ENCODE measurements at regions not wholly inside any gene's neighbourhood (a gene's known extent, or its start where the extent isn't known, plus 50 kb on each side); places are given as distances from the start of the nearest gene placed in this dataset.

DNA sequence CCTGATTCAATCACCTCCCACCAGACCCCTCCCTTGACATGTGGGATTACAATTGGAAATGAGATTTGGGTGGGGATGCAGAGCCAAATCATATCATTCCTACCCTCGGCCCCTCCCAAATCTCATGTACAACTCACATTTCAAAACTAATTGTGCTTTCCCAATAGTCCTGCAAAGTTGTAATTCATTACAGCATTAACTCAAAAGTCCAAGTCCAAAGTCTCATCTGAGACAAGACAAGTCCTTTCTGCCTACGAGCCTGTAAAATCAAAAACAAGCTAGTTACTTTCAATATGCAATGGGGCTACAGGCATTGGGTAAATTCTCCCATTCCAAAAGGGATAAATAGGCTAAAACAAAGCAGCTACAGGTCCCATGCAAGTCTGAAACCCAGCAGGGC lies 634.6 kb downstream of the SLC6A15 start:
- H3K9me3 ChIP-seq (ENCODE audit: insufficient read depth, low read length, severe bottlenecking), result no peaks in the 10 kb centered on the region
- H3K27ac ChIP-seq (ENCODE audit: low read length), result no peak overlapping the region
- H3K4me2 ChIP-seq (ENCODE audit: insufficient read depth, low read length), result no peak overlapping the region
- H2AFZ ChIP-seq (ENCODE audit: low read depth, low read length), result no peak overlapping the region
- ATAC-seq (ENCODE audit: insufficient read depth, low read depth) (no peak), DNase-seq (no peak)
- no peaks in the 10 kb centered on the region for H3K36me3 ChIP-seq (ENCODE audit: insufficient read depth, low read length)
- no peaks in the 10 kb centered on the region for H3K4me1 ChIP-seq (ENCODE audit: insufficient read depth, low read length)
- no peaks in the 10 kb centered on the region for H4K20me1 ChIP-seq (ENCODE audit: insufficient read depth, low read length)
- no peaks in the 10 kb centered on the region for H3K27me3 ChIP-seq (ENCODE audit: insufficient read depth, low read length, poor library complexity)
- TF ChIP-seq EZH2 (IDR thresholded peaks at IDR 0.05; ENCODE audit: borderline replicate concordance, low read depth, low read length, severe bottlenecking) (no peak), CTCF (IDR thresholded peaks at IDR 0.05; ENCODE audit: borderline replicate concordance, extremely low read depth, low read length, poor library complexity, severe bottlenecking) (no peak)
- no peaks in the 10 kb centered on the region for H3K79me2 ChIP-seq (ENCODE audit: insufficient read depth, low read length)
- H3K9ac ChIP-seq (ENCODE audit: low read depth, low read length), result no peak overlapping the region
- H3K4me3 ChIP-seq (ENCODE audit: low read depth in 1 of 2, low read length in 2 of 2), result no peak overlapping the region

DNA sequence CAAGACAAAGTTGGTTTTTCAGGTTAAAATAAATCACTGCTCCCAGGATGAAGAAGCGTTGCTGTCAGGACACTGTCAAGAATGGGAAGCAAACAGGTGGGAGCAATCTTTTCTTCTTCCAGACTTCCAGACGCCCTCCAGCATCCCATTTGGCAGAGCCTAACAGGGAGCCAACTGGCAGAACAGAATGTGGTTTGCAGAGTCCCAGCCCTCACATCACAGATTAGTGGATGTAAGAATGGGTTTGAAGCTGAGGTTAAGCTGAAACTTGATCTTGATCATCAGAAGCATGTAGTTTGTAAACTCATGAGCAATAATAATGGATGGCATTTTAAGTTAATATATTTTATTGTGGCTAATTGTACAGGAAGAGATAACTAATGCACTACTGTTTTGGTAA lies 636.4 kb downstream of the SLC6A15 start:
- Histone ChIP-seq H3K9me3 (ENCODE audit: insufficient read depth, low read length, severe bottlenecking) (no peaks in the 10 kb centered on the region), H3K9ac (ENCODE audit: low read depth, low read length) (no peak overlapping the region), H2AFZ (ENCODE audit: low read depth, low read length) (no peak overlapping the region), H3K4me3 (ENCODE audit: low read depth in 1 of 2, low read length in 2 of 2) (no peak overlapping the region), H4K20me1 (ENCODE audit: insufficient read depth, low read length) (no peaks in the 10 kb centered on the region), H3K27me3 (ENCODE audit: insufficient read depth, low read length, poor library complexity) (no peaks in the 10 kb centered on the region), H3K4me1 (ENCODE audit: insufficient read depth, low read length) (no peaks in the 10 kb centered on the region), H3K79me2 (ENCODE audit: insufficient read depth, low read length) (no peaks in the 10 kb centered on the region), H3K27ac (ENCODE audit: low read length) (no peak overlapping the region), H3K36me3 (ENCODE audit: insufficient read depth, low read length) (no peaks in the 10 kb centered on the region), H3K4me2 (ENCODE audit: insufficient read depth, low read length) (no peak overlapping the region)
- ATAC-seq (ENCODE audit: insufficient read depth, low read depth) (no peak), DNase-seq (no peak)
- TF ChIP-seq CTCF (IDR thresholded peaks at IDR 0.05; ENCODE audit: borderline replicate concordance, extremely low read depth, low read length, poor library complexity, severe bottlenecking), result no peak
- no peak for TF ChIP-seq EZH2 (IDR thresholded peaks at IDR 0.05; ENCODE audit: borderline replicate concordance, low read depth, low read length, severe bottlenecking)

DNA sequence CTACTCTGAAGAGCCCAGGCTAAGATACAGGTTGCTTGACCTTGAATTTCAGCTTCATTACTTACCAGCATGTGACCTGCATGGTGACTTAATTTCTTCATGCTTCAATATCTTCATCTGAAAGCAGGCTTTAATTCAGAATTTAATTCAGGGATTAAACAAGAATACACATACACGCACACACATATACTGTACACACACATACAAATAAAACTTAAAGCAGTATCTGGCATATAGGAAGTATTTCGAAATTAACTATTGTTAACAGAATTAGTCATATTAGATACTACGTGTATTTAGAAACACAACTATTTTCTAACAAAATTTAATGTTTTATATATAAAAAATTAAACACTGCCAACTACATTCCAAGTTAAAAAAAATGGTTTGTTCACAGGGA lies 640.3 kb downstream of the SLC6A15 start:
- no peak overlapping the region for H3K9ac ChIP-seq (ENCODE audit: low read depth, low read length)

More for the DNA sequence above, 640.3 kb downstream of the SLC6A15 start:
- ATAC-seq (ENCODE audit: insufficient read depth, low read depth) (no peak), DNase-seq (no peak)
- H3K27me3 ChIP-seq (ENCODE audit: insufficient read depth, low read length, poor library complexity), result no peaks in the 10 kb centered on the region
- TF ChIP-seq CTCF (IDR thresholded peaks at IDR 0.05; ENCODE audit: borderline replicate concordance, extremely low read depth, low read length, poor library complexity, severe bottlenecking) (no peak), EZH2 (IDR thresholded peaks at IDR 0.05; ENCODE audit: borderline replicate concordance, low read depth, low read length, severe bottlenecking) (no peak)
- H3K4me3 ChIP-seq (ENCODE audit: low read depth in 1 of 2, low read length in 2 of 2), result no peak overlapping the region
- no peak overlapping the region for H3K4me2 ChIP-seq (ENCODE audit: insufficient read depth, low read length)
- no peaks in the 10 kb centered on the region for H3K79me2 ChIP-seq (ENCODE audit: insufficient read depth, low read length)
- no peaks in the 10 kb centered on the region for H3K4me1 ChIP-seq (ENCODE audit: insufficient read depth, low read length)
- no peak overlapping the region for H3K27ac ChIP-seq (ENCODE audit: low read length)
- H3K9me3 ChIP-seq (ENCODE audit: insufficient read depth, low read length, severe bottlenecking), result no peaks in the 10 kb centered on the region
- no peaks in the 10 kb centered on the region for H4K20me1 ChIP-seq (ENCODE audit: insufficient read depth, low read length)
- no peaks in the 10 kb centered on the region for H3K36me3 ChIP-seq (ENCODE audit: insufficient read depth, low read length)
- no peak overlapping the region for H2AFZ ChIP-seq (ENCODE audit: low read depth, low read length)

Measured in DND-41 (cell line).